PC-9 (cell line): ENCODE measurements at regions not wholly inside any gene's neighbourhood (a gene's known extent, or its start where the extent isn't known, plus 50 kb on each side); places are given as distances from the start of the nearest gene placed in this dataset.

Source experiments
- CTCF ChIP-seq: fragments of 200-600 bp; sonication (generic); conservative IDR thresholded peaks from 2 replicates; pipeline ENCODE4 v1.6.1; 2017; ENCODE audit warnings: mixed run types, antibody characterized with exemption, mild to moderate bottlenecking, moderate library complexity
- EZH2 ChIP-seq: fragments of 200-600 bp; sonication (generic); IDR thresholded peaks from 2 replicates; pipeline ENCODE4 v1.8.0; 2017; ENCODE audit warnings: antibody characterized with exemption, low read depth

- TF ChIP-seq CTCF = no peak
- TF ChIP-seq EZH2 = no peak
Measured at GRCh38 chr16:66091471-66091891, 275.0 kb upstream of the CDH5 start.
